Heart right ventricle (tissue), 16 donors: ENCODE measurements at regions not wholly inside any gene's neighbourhood (a gene's known extent, or its start where the extent isn't known, plus 50 kb on each side); places are given as distances from the start of the nearest gene placed in this dataset.

ENCODE experiments used
- ATAC-seq, 8 donors: fragments of 200-7000 bp; cut with Tn5 transposase; one replicate each; pipeline ENCODE4 v1.9.1; 2020; ENCODE audit warnings: mild to moderate bottlenecking in 8 of 8, moderate library complexity in 8 of 8, moderate number of reproducible peaks in 1 of 8
- DNase-seq, 2 donors: peaks; one replicate each; pipeline ENCODE4 v3.0.0-alpha.2; 2020
- H3K27ac ChIP-seq, 10 donors: fragments of 200-600 bp; sonication (generic) in 2 of 10; one replicate each; pipeline versions ENCODE4 v1.5.0 to v1.8.0; 2020 to 2022; ENCODE audit warnings: mild to moderate bottlenecking in 3 of 10
- H3K27me3 ChIP-seq, 7 donors: fragments of 200-600 bp; one replicate each; pipeline ENCODE4 v1.8.0; 2021 to 2022; ENCODE audit warnings: mild to moderate bottlenecking in 2 of 7
- H3K36me3 ChIP-seq, 9 donors: fragments of 200-600 bp; sonication (generic) in 1 of 9; one replicate each; pipeline versions ENCODE4 v1.5.0 to v1.8.0; 2020 to 2022; ENCODE audit warnings: mild to moderate bottlenecking in 2 of 9
- H3K4me1 ChIP-seq, 9 donors: fragments of 200-600 bp; sonication (generic) in 1 of 9; one replicate each; pipeline versions ENCODE4 v1.5.0 to v1.8.0; 2020 to 2022; ENCODE audit warnings: mild to moderate bottlenecking in 4 of 9
- H3K4me3 ChIP-seq, 10 donors: fragments of 200-600 bp; sonication (generic) in 2 of 10; one replicate each; pipeline versions ENCODE4 v1.5.0 to v1.8.0; 2020 to 2022; ENCODE audit warnings: mild to moderate bottlenecking in 7 of 10, moderate library complexity in 2 of 10
- H3K9me3 ChIP-seq, 11 donors: fragments of 200-600 bp in 10 of 11; sonication (generic) in 2 of 11; one replicate each; pipeline versions ENCODE4 v1.5.0 to v1.8.0; 2013 to 2022; ENCODE audit warnings: mild to moderate bottlenecking in 2 of 11, control low read depth in 1 of 11, moderate library complexity in 1 of 11
- WGBS, 2 donors: extraction: QIAGEN DNeasy Blood & Tissue Kit; methylation state at CpG; one replicate each; pipeline ENCODE4 v1.1.7; 2013; ENCODE audit warnings: inconsistent platforms in 1 of 2; 5-methylcytosine and 5-hydroxymethylcytosine counted together
- intact Hi-C, 10 donors: fragments of 100-400 bp; cut with DNase I; formaldehyde crosslinking; loops; one replicate each; pipeline versions ENCODE4 v1.11.1 to v1.14.2; 2022
- TF ChIP-seq, protein P1 (sequence below), 9 donors: fragments of 200-600 bp; sonication (generic) in 2 of 9; IDR thresholded peaks; one replicate each; pipeline versions ENCODE4 v1.5.0 to v1.8.0; 2021 to 2022; ENCODE audit warnings: antibody characterized with exemption in 9 of 9, mild to moderate bottlenecking in 5 of 9, moderate library complexity in 1 of 9
- donor health status: Arrhythmogenic right ventricular cardiomyopathy.
- donor health status: ischemic (EF 13 %, LVEDD 7.1; RV severe dilation, severe dysfunction).
- donor health status: healthy with polysubstance abuse.
- donor health status: DM: no; HTN: yes; CAD: no.
- donor health status: DM: no; HTN: no; CAD: no.
- donor health status: ischemic (EF 25% LVEDD 6.9; RV normal size, moderate dysfunction).
- donor health status: ischemic (EF 25% LVEDD 5.7; RV mildly dilated, moderate dysfunction).
- donor health status: healthy.
- donor health status: DM: yes; HTN: yes; CAD: no.
- donor health status: Ischemic cardiomyopathy.
- donor health status: ischemic (EF 35%, LVEDD 5.7; RV mildly dilated, moderate dysfunction).
- donor health status: nonischemic (EF 11% LVEDD 7.7; RV severe dilation, severe dysfunction).
- donor health status: DM: yes; HTN: yes; CAD: no.
- donor health status: PGD.
- donor health status: ischemic (EF 29% LVEDD 5.4; RV normal size, mild dysfunction).
- donor health status: nonischemic (EF 23%, LVEDD 6.1; RV moderate dilation, normal function).

GRCh38 chr5:125181955-125182354 is 435.5 kb upstream of the ZNF608 start:
- intact Hi-C loops, result no loop called here

GRCh38 chr5:125185740-125186139 is 439.3 kb upstream of the ZNF608 start:
- intact Hi-C loops, result no loop called here
- H3K4me1 ChIP-seq, result peaks cover 0 to 11% (median 0%) of the 10 kb centered on the region in 9 donors
- H3K36me3 ChIP-seq, result no peaks in the 10 kb centered on the region
- no peak overlapping the region for H3K27ac ChIP-seq
- no peak overlapping the region for H3K4me3 ChIP-seq
- DNase-seq (no peak), ATAC-seq (no peak)
- TF ChIP-seq, protein P1, sequence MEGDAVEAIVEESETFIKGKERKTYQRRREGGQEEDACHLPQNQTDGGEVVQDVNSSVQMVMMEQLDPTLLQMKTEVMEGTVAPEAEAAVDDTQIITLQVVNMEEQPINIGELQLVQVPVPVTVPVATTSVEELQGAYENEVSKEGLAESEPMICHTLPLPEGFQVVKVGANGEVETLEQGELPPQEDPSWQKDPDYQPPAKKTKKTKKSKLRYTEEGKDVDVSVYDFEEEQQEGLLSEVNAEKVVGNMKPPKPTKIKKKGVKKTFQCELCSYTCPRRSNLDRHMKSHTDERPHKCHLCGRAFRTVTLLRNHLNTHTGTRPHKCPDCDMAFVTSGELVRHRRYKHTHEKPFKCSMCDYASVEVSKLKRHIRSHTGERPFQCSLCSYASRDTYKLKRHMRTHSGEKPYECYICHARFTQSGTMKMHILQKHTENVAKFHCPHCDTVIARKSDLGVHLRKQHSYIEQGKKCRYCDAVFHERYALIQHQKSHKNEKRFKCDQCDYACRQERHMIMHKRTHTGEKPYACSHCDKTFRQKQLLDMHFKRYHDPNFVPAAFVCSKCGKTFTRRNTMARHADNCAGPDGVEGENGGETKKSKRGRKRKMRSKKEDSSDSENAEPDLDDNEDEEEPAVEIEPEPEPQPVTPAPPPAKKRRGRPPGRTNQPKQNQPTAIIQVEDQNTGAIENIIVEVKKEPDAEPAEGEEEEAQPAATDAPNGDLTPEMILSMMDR (IDR thresholded peaks at IDR 0.05), result no peak
- no peaks in the 10 kb centered on the region for H3K27me3 ChIP-seq
- WGBS, 2 donors, result 93 to 95% methylated on average over 1 of the region's 1 CpG
- no peaks in the 10 kb centered on the region for H3K9me3 ChIP-seq

More at GRCh38 chr5:125181955-125182354, 435.5 kb upstream of the ZNF608 start:
- TF ChIP-seq, protein P1 (IDR thresholded peaks at IDR 0.05), result no peak
- no peak for ATAC-seq
- Histone ChIP-seq H3K36me3 (no peaks in the 10 kb centered on the region), H3K9me3 (no peaks in the 10 kb centered on the region), H3K27ac (no peak overlapping the region), H3K27me3 (no peaks in the 10 kb centered on the region), H3K4me1 (peaks cover 0 to 4% (median 0%) of the 10 kb centered on the region in 9 donors), H3K4me3 (no peak overlapping the region)
- WGBS, 2 donors, result 91 to 92% methylated on average over 1 of the region's 1 CpG
- no peak for DNase-seq

DNA sequence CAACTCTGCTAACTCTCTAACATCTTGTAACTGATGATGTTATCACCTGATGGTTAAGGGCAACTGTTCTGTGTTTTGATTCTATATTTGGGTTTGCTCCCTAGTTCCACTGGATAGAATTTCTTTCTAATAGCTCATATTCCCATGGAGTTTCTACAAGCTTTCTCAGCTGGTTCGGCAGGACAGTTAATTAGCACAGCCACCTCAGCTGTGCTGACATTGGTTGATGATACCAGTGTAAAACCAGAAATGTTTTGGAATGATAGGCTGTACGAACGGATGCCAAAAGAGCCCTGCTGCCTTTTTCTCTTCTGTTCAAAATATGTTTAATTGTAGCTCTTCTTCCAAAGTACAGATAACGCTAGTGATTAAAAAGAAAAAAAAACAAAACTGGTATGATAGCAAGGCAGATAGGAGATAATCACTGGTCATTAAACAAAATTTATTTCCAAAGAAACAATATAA is 440.5 kb upstream of the ZNF608 start:
- intact Hi-C loops, result no loop called here
- Histone ChIP-seq H3K27me3 (no peaks in the 10 kb centered on the region), H3K4me3 (no peak overlapping the region), H3K9me3 (no peaks in the 10 kb centered on the region), H3K4me1 (peaks cover 0 to 11% (median 0%) of the 10 kb centered on the region in 9 donors), H3K27ac (peak overlapping the region in 1 of 10 donors; percentile 52), H3K36me3 (no peaks in the 10 kb centered on the region)
- DNase-seq, result no peak
- ATAC-seq, result peak in 6 of 8 donors; percentile 29 to 82 (median 62)
- TF ChIP-seq, protein P1 (IDR thresholded peaks at IDR 0.05), result no peak
- 29 to 37% methylated on average over 4 of the region's 4 CpGs for WGBS, 2 donors

GRCh38 chr5:125189531-125189941 is 443.1 kb upstream of the ZNF608 start:
- TF ChIP-seq, protein P1 (IDR thresholded peaks at IDR 0.05), result no peak
- Histone ChIP-seq H3K27ac (no peak overlapping the region), H3K27me3 (no peaks in the 10 kb centered on the region), H3K4me3 (no peak overlapping the region), H3K36me3 (no peaks in the 10 kb centered on the region), H3K4me1 (peaks cover 0 to 11% (median 0%) of the 10 kb centered on the region in 9 donors), H3K9me3 (no peaks in the 10 kb centered on the region)
- intact Hi-C loops, result no loop called here
- ATAC-seq, result no peak
- WGBS, 2 donors, result 76 to 84% methylated on average over 1 of the region's 1 CpG
- no peak for DNase-seq
